Mesenchymal stem cell (in vitro differentiated cells and primary cell): ENCODE measurements at regions not wholly inside any gene's neighbourhood (a gene's known extent, or its start where the extent isn't known, plus 50 kb on each side); places are given as distances from the start of the nearest gene placed in this dataset.

Source experiments
- DNase-seq: peaks from one replicate; pipeline ENCODE4 v3.0.0-alpha.2; 2013
- H2AFZ ChIP-seq: one replicate; pipeline ENCODE4 v1.6.1; 2013; ENCODE audit warnings: low read depth, mild to moderate bottlenecking, control low read depth, inconsistent platforms, low read length, moderate library complexity
- H2AK5ac ChIP-seq: 2 replicates; pipeline ENCODE4 v1.6.1; 2013; ENCODE audit warnings: low read length, moderate library complexity, mild to moderate bottlenecking, inconsistent platforms; ENCODE audit not compliant: severe bottlenecking
- H2BK120ac ChIP-seq: one replicate; pipeline ENCODE4 v1.6.1; 2013; ENCODE audit warnings: low read depth, mild to moderate bottlenecking, inconsistent platforms, low read length, moderate library complexity
- H2BK12ac ChIP-seq, 2 experiments: one replicate each; pipeline ENCODE4 v1.6.1; 2013; ENCODE audit warnings: inconsistent platforms in 2 of 2, low read length in 2 of 2, mild to moderate bottlenecking in 2 of 2, moderate library complexity in 2 of 2, control low read depth in 1 of 2
- H2BK15ac ChIP-seq: one replicate; pipeline ENCODE4 v1.6.1; 2013; ENCODE audit warnings: mild to moderate bottlenecking, low read depth, inconsistent platforms; ENCODE audit not compliant: poor library complexity, severe bottlenecking
- H2BK5ac ChIP-seq: 2 replicates; pipeline ENCODE4 v1.6.1; 2013; ENCODE audit warnings: low read depth, mild to moderate bottlenecking, low read length, control low read depth, inconsistent platforms; ENCODE audit not compliant: poor library complexity, severe bottlenecking
- H3K14ac ChIP-seq, 2 experiments: one replicate each; pipeline ENCODE4 v1.6.1; 2013; ENCODE audit warnings: inconsistent platforms in 2 of 2, low read length in 2 of 2, control low read depth in 1 of 2, mild to moderate bottlenecking in 1 of 2, moderate library complexity in 1 of 2
- H3K18ac ChIP-seq, 2 experiments: one replicate each; pipeline ENCODE4 v1.6.1; 2013; ENCODE audit warnings: inconsistent platforms in 2 of 2, low read length in 2 of 2, control low read depth in 1 of 2, low read depth in 1 of 2, mild to moderate bottlenecking in 1 of 2
- H3K23ac ChIP-seq, 2 experiments: one replicate each; pipeline ENCODE4 v1.6.1; 2013; ENCODE audit warnings: inconsistent platforms in 2 of 2, low read length in 2 of 2, mild to moderate bottlenecking in 2 of 2, moderate library complexity in 2 of 2, control low read depth in 1 of 2
- H3K27ac ChIP-seq: 2 replicates; pipeline ENCODE4 v1.5.1; 2013; ENCODE audit warnings: mild to moderate bottlenecking, moderate library complexity, low read length, control low read depth, inconsistent platforms; ENCODE audit not compliant: poor library complexity, severe bottlenecking
- H3K27me3 ChIP-seq, 2 experiments: 2 replicates each; pipeline versions ENCODE4 v1.6.1 to v1.7.0; 2013; ENCODE audit warnings: low read length in 2 of 2, mild to moderate bottlenecking in 2 of 2, moderate library complexity in 2 of 2, control low read depth in 1 of 2, inconsistent platforms in 1 of 2; ENCODE audit not compliant: control insufficient read depth in 1 of 2, insufficient read depth in 1 of 2
- H3K36me3 ChIP-seq, 2 experiments: 2 replicates each; pipeline versions ENCODE4 v1.6.1 to v1.7.0; 2013; ENCODE audit warnings: low read length in 2 of 2, control low read depth in 1 of 2, inconsistent platforms in 1 of 2, low read depth in 1 of 2, mild to moderate bottlenecking in 1 of 2; ENCODE audit not compliant: insufficient read depth in 2 of 2, control insufficient read depth in 1 of 2
- H3K4ac ChIP-seq, 2 experiments: one replicate each; pipeline ENCODE4 v1.6.1; 2013; ENCODE audit warnings: inconsistent platforms in 2 of 2, low read length in 2 of 2, mild to moderate bottlenecking in 2 of 2, moderate library complexity in 2 of 2, control low read depth in 1 of 2, low read depth in 1 of 2
- H3K4me1 ChIP-seq: 2 replicates; pipeline ENCODE4 v1.6.1; 2013; ENCODE audit warnings: low read depth, low read length, control low read depth; ENCODE audit not compliant: control insufficient read depth, insufficient read depth
- H3K4me2 ChIP-seq: 2 replicates; pipeline ENCODE4 v1.6.1; 2013; ENCODE audit warnings: low read length, mild to moderate bottlenecking, inconsistent platforms; ENCODE audit not compliant: poor library complexity, severe bottlenecking
- H3K4me3 ChIP-seq, 2 experiments: 2 replicates each; pipeline versions ENCODE4 v1.5.1 to v1.7.0; 2013; ENCODE audit warnings: low read length in 2 of 2, mild to moderate bottlenecking in 2 of 2, control low read depth in 1 of 2, low read depth in 1 of 2; ENCODE audit not compliant: insufficient read depth in 1 of 2
- H3K79me1 ChIP-seq: replicated peaks from 2 replicates; pipeline ENCODE4 v1.6.1; 2013; ENCODE audit warnings: mild to moderate bottlenecking, control low read depth, low read length, inconsistent platforms; ENCODE audit not compliant: poor library complexity, severe bottlenecking
- H3K9ac ChIP-seq: 2 replicates; pipeline ENCODE4 v1.7.0; 2013; ENCODE audit warnings: mild to moderate bottlenecking, low read length, moderate library complexity
- H3K9me3 ChIP-seq: 2 replicates; pipeline ENCODE4 v1.7.0; 2013; ENCODE audit warnings: mild to moderate bottlenecking, low read length; ENCODE audit not compliant: control insufficient read depth
- H4K8ac ChIP-seq: one replicate; pipeline ENCODE4 v1.6.1; 2013; ENCODE audit warnings: inconsistent platforms, mild to moderate bottlenecking, low read length, moderate library complexity
- H4K91ac ChIP-seq: one replicate; pipeline ENCODE4 v1.6.1; 2013; ENCODE audit warnings: mild to moderate bottlenecking, low read length, inconsistent platforms
- WGBS: methylation state at CpG from one replicate; pipeline ENCODE4 v1.1.7; 2013; ENCODE audit warnings: mixed read lengths; 5-methylcytosine and 5-hydroxymethylcytosine counted together

GRCh38 chr2:83764447-83765005 lies 694.6 kb downstream of the SUCLG1 start:
- Histone ChIP-seq H4K91ac (no peak overlapping the region), H3K4me2 (no peak overlapping the region), H3K18ac (no peak overlapping the region), H3K4me3 (no peak overlapping the region), H2AFZ (no peak overlapping the region), H2BK120ac (no peak overlapping the region), H3K27me3 (no peaks in the 10 kb centered on the region), H2BK5ac (no peak overlapping the region), H3K79me1 (no peaks in the 10 kb centered on the region), H2BK15ac (no peak overlapping the region), H2BK12ac (no peak overlapping the region), H3K4me1 (no peaks in the 10 kb centered on the region), H3K4ac (no peak overlapping the region), H3K27ac (no peak overlapping the region), H3K9ac (no peak overlapping the region), H3K14ac (no peak overlapping the region), H3K36me3 (no peaks in the 10 kb centered on the region), H4K8ac (no peak overlapping the region), H3K23ac (no peak overlapping the region), H3K9me3 (peaks cover 44% of the 10 kb centered on the region), H2AK5ac (no peak overlapping the region)
- 85% methylated on average over 2 of the region's 5 CpGs for WGBS
- no peak for DNase-seq

DNA sequence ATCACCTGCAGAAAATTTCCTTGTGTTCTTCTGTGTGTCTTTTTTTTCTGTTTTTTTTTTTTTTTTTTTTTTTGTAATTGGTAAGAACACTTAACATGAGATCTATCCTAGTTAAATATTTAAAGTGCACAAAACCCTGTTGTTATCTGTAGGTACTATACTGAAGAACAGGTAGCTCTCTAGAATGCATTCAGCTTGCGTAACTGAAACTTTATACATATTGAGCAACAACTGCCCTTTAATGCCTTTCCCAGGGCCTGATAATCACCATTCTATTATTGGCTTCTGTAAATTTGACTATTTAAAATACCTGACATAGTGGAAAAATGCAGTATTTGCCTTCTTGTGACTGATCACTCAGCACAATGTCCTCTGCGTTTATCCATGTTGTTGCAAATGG lies 701.8 kb downstream of the SUCLG1 start:
- Histone ChIP-seq H3K4ac (no peak overlapping the region), H2AFZ (no peak overlapping the region), H3K9ac (no peak overlapping the region), H3K79me1 (no peaks in the 10 kb centered on the region), H3K14ac (no peak overlapping the region), H3K27ac (no peak overlapping the region), H2BK5ac (no peak overlapping the region), H3K27me3 (no peaks in the 10 kb centered on the region), H3K4me2 (no peak overlapping the region), H3K36me3 (no peaks in the 10 kb centered on the region), H3K4me3 (no peak overlapping the region), H2BK120ac (no peak overlapping the region), H3K9me3 (peaks cover 23% of the 10 kb centered on the region), H2BK12ac (no peak overlapping the region), H2BK15ac (no peak overlapping the region), H3K4me1 (no peaks in the 10 kb centered on the region), H4K91ac (no peak overlapping the region), H4K8ac (no peak overlapping the region), H3K23ac (no peak overlapping the region), H3K18ac (no peak overlapping the region), H2AK5ac (no peak overlapping the region)
- no peak for DNase-seq
- no CpG with 5 or more reads among the region's 2 CpGs for WGBS

DNA sequence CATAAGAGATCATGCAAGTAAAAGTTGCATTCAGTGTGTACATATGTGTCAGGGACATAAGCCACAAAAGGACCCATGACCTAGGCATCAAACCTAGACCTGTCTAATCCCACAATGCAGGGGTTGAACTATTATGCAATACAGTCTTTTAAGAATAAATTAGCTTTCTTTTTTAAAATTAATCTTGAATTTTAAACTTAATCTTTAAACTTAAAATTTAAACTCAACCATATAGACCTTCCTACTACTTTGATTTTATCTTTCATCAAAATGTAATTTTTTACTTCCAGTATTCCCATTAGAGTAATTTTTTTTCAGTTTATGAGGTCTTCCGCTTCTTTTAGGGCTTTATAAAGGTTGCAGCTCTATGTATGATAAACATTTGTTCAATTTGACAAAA lies 702.9 kb downstream of the SUCLG1 start:
- Histone ChIP-seq H2AK5ac (no peak overlapping the region), H2BK12ac (no peak overlapping the region), H3K27me3 (no peaks in the 10 kb centered on the region), H2BK120ac (no peak overlapping the region), H3K4ac (no peak overlapping the region), H3K23ac (no peak overlapping the region), H3K4me2 (no peak overlapping the region), H4K8ac (no peak overlapping the region), H3K36me3 (no peaks in the 10 kb centered on the region), H2BK15ac (no peak overlapping the region), H3K14ac (no peak overlapping the region), H3K27ac (no peak overlapping the region), H3K18ac (no peak overlapping the region), H3K79me1 (no peaks in the 10 kb centered on the region), H2BK5ac (no peak overlapping the region), H3K9ac (no peak overlapping the region), H2AFZ (no peak overlapping the region), H4K91ac (no peak overlapping the region), H3K4me1 (no peaks in the 10 kb centered on the region), H3K4me3 (no peak overlapping the region), H3K9me3 (peaks cover 20% of the 10 kb centered on the region)
- no peak for DNase-seq
- WGBS = no CpG with 5 or more reads among the region's 1 CpG

DNA sequence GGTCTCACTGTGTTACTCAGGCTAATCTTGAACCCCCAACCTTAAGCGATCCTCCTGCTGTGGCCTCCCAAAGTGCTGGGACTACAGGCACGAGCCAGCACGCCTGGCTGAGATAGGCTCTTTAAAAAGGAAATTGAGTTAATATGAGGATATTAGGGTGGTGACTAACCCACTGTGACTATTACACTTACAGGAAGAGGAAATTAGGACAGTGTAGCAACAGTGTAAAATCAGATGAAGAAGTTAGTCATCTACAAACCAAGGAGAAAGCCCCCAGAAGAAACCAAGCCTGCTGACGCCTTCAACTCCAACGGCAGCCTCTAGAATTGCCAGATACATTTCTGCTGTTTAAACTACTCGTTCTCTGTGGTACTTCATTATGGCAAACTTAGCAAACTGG lies 711.9 kb downstream of the SUCLG1 start:
- no peak overlapping the region for H4K8ac ChIP-seq
- no peak overlapping the region for H3K9ac ChIP-seq
- no peak overlapping the region for H2BK120ac ChIP-seq
- no peak overlapping the region for H3K4me3 ChIP-seq
- H3K27ac ChIP-seq = no peak overlapping the region
- no peak overlapping the region for H2BK12ac ChIP-seq
- H2AK5ac ChIP-seq = no peak overlapping the region
- H3K23ac ChIP-seq = no peak overlapping the region
- H3K18ac ChIP-seq = no peak overlapping the region
- H2AFZ ChIP-seq = no peak overlapping the region
- WGBS = 84% methylated on average over 6 of the region's 6 CpGs
- H4K91ac ChIP-seq = no peak overlapping the region
- no peaks in the 10 kb centered on the region for H3K27me3 ChIP-seq
- H3K14ac ChIP-seq = no peak overlapping the region
- no peak for DNase-seq
- no peak overlapping the region for H3K4me2 ChIP-seq
- no peak overlapping the region for H3K4ac ChIP-seq
- no peaks in the 10 kb centered on the region for H3K36me3 ChIP-seq
- H2BK15ac ChIP-seq = no peak overlapping the region
- no peaks in the 10 kb centered on the region for H3K9me3 ChIP-seq
- H3K79me1 ChIP-seq = no peaks in the 10 kb centered on the region
- no peak overlapping the region for H2BK5ac ChIP-seq
- no peaks in the 10 kb centered on the region for H3K4me1 ChIP-seq
